Psoas muscle (tissue), 7 donors: ENCODE measurements at regions not wholly inside any gene's neighbourhood (a gene's known extent, or its start where the extent isn't known, plus 50 kb on each side); places are given as distances from the start of the nearest gene placed in this dataset.
A peak's percentile ranks its signal among the peaks of the same experiment; 100 is the strongest.

ENCODE experiments used
- ATAC-seq, 4 donors: fragments of 200-7000 bp; cut with Tn5 transposase; one replicate each; pipeline ENCODE4 v1.9.1; 2020; ENCODE audit warnings: moderate library complexity in 3 of 4, mild to moderate bottlenecking in 2 of 4
- DNase-seq, 2 donors: peaks; one replicate each; pipeline ENCODE4 v3.0.0-alpha.2; 2020
- H3K27ac ChIP-seq: fragments of 200-600 bp; one replicate; pipeline ENCODE4 v1.8.0; 2022
- H3K27me3 ChIP-seq, 3 donors: fragments of 200-600 bp in 1 of 3; one replicate each; pipeline versions ENCODE4 v1.6.1 to v1.8.0; 2013 to 2022; ENCODE audit warnings: low read length in 2 of 3, mild to moderate bottlenecking in 2 of 3, moderate library complexity in 1 of 3; ENCODE audit not compliant: insufficient read depth in 3 of 3
- H3K36me3 ChIP-seq, 2 donors: fragments of 200-600 bp in 1 of 2; one replicate each; pipeline versions ENCODE4 v1.6.1 to v1.8.0; 2013 to 2022; ENCODE audit warnings: low read depth in 1 of 2, mild to moderate bottlenecking in 1 of 2, moderate library complexity in 1 of 2; ENCODE audit not compliant: insufficient read depth in 1 of 2
- H3K4me1 ChIP-seq: fragments of 200-600 bp; one replicate; pipeline ENCODE4 v1.8.0; 2022
- H3K4me3 ChIP-seq: fragments of 200-600 bp; one replicate; pipeline ENCODE4 v1.8.0; 2022; ENCODE audit warnings: mild to moderate bottlenecking
- H3K9me3 ChIP-seq: fragments of 200-600 bp; one replicate; pipeline ENCODE4 v1.8.0; 2022
- CTCF ChIP-seq: fragments of 200-600 bp; IDR thresholded peaks from one replicate; pipeline ENCODE4 v1.8.0; 2022; ENCODE audit warnings: antibody characterized with exemption
- WGBS, 3 donors: extraction: QIAGEN DNeasy Blood & Tissue Kit; methylation state at CpG; one replicate each; pipeline versions ENCODE4 v1.1.6 to v1.1.7; 2013; 5-methylcytosine and 5-hydroxymethylcytosine counted together
- intact Hi-C, 2 donors: fragments of 100-400 bp; cut with DNase I; formaldehyde crosslinking; loops; one replicate each; pipeline versions ENCODE4 v1.11.0 to v1.14.2; 2022
- donor health status: healthy with polysubstance abuse.
- donor health status: DM: no; HTN: no; CAD: no; lungs with moderate emphysema.
- donor health status: Bipolar disorder and iron deficiency.
- donor health status: healthy.
- donor health status: DM: yes; HTN: yes; CAD: no.
- donor health status: DM: no; HTN: no; CAD: no.
- donor health status: DM: yes; HTN: yes; CAD: no.

GRCh38 chr4:19746377-19746776, 505.3 kb upstream of the SLIT2 start:
- no peaks in the 10 kb centered on the region for H3K27me3 ChIP-seq
- H3K9me3 ChIP-seq, result no peaks in the 10 kb centered on the region
- H3K4me1 ChIP-seq, result no peaks in the 10 kb centered on the region
- 57 to 79% (median 69%) methylated on average over 2 of the region's 2 CpGs for WGBS, 3 donors
- no peak overlapping the region for H3K27ac ChIP-seq
- TF ChIP-seq CTCF, result no peak
- H3K4me3 ChIP-seq, result no peak overlapping the region
- no peaks in the 10 kb centered on the region for H3K36me3 ChIP-seq
- DNase-seq (no peak), ATAC-seq (no peak)
- intact Hi-C loops, result no loop called here

GRCh38 chr4:19743115-19743638, 508.5 kb upstream of the SLIT2 start:
- Histone ChIP-seq H3K9me3 (no peaks in the 10 kb centered on the region), H3K27ac (no peak overlapping the region), H3K4me1 (no peaks in the 10 kb centered on the region), H3K27me3 (no peaks in the 10 kb centered on the region), H3K36me3 (no peaks in the 10 kb centered on the region), H3K4me3 (no peak overlapping the region)
- DNase-seq (no peak), ATAC-seq (no peak)
- TF ChIP-seq CTCF, result no peak
- intact Hi-C loops, result no loop called here
- 79 to 88% (median 83%) methylated on average over 2 of the region's 2 CpGs for WGBS, 3 donors

GRCh38 chr4:19739101-19739651, 512.5 kb upstream of the SLIT2 start:
- peak in 1 of 4 donors; percentile 69 for ATAC-seq

GRCh38 chr4:19736968-19737756, 514.5 kb upstream of the SLIT2 start:
- H3K4me1 ChIP-seq, result no peaks in the 10 kb centered on the region
- no peak for TF ChIP-seq CTCF
- H3K36me3 ChIP-seq, result no peaks in the 10 kb centered on the region
- intact Hi-C loops, result no loop called here
- no peaks in the 10 kb centered on the region for H3K9me3 ChIP-seq
- WGBS, 3 donors, result 89 to 100% (median 96%) methylated on average over 1 of the region's 1 CpG
- DNase-seq (no peak), ATAC-seq (no peak)
- H3K27ac ChIP-seq, result no peak overlapping the region
- no peak overlapping the region for H3K4me3 ChIP-seq
- H3K27me3 ChIP-seq, result no peaks in the 10 kb centered on the region

More at GRCh38 chr4:19739101-19739651, 512.5 kb upstream of the SLIT2 start:
- H3K36me3 ChIP-seq, result no peaks in the 10 kb centered on the region
- WGBS, 3 donors, result 31 to 35% (median 35%) methylated on average over 7 of the region's 7 CpGs
- no peak for DNase-seq
- H3K4me1 ChIP-seq, result no peaks in the 10 kb centered on the region
- H3K9me3 ChIP-seq, result no peaks in the 10 kb centered on the region
- intact Hi-C loops, result no loop called here
- no peak for TF ChIP-seq CTCF
- H3K4me3 ChIP-seq, result no peak overlapping the region
- H3K27me3 ChIP-seq, result no peaks in the 10 kb centered on the region
- H3K27ac ChIP-seq, result no peak overlapping the region
